NCI-H226 (cell line): ENCODE measurements at regions not wholly inside any gene's neighbourhood (a gene's known extent, or its start where the extent isn't known, plus 50 kb on each side); places are given as distances from the start of the nearest gene placed in this dataset.

ENCODE experiments used
- DNase-seq: peaks from one replicate; pipeline ENCODE4 v3.0.0-alpha.2; 2015

DNA sequence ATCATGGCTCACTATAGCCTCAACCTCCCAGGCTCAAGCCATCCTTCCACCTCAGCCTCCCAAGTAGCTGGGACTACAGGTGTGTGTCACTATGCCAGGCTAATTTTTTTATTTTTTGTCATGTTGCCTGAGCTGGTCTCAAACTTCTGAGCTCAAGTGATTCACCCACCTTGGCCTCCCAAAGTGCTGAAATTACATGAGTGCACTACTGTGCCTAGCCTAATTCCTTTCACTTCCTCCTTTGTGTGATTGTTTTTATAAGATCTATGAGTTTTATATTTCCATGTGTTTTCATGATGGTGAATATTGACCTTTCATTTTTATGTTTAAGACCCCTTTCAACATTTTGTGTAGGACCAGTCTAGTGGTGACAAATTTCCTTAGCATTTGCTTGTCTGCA is 55.2 kb upstream of the IL12B start:
- DNase-seq: no peak

DNA sequence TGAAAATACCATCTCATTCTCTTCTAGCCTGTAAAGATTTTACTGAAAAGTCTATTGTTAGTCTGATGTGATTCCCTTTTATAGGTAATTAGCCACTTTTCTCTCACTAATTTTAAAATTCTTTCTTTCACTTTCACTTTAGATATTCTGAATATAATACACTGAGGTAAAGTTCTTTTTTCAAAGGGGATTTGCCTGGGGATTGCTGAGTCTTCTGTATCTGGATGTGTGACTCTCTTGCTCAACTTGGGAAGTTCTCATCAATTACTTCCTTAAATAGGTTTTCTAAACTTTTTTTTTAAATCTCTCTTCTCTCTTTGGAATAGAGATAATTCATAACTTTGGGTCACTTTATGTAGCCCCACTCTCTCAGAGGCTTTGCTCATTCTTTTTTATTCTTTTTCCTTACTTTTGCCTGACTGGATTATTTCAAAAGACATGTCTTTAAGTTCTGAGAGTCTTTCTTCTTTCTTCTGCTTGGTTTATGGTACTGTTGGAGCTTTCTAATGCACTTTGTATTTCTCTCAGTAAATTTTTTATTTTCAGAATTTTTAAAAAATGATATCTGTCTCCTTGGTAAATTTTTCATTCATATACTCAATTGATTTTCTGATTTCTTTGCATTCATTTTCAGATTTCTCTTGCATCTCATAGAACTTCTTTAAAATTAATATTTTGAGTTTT is 55.9 kb upstream of the IL12B start:
- DNase-seq: no peak

DNA sequence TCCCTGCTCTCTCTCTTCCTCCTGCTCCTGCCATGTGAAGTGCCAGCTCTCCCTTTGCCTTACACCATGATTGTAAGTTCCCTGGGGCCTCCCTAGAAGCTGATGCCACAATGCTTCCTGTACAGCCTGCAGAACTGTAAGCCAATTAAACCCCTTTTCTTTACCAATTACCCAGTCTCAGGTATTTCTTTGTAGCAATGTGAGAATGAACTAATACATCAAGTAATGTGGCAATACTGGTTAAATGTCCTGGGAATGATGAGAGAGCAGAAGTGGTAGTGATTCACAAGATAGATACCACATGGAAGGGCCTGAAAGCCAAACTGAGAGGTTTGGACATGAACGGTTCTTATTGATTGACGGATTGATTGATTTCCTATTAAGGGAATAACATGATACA is 62.6 kb upstream of the IL12B start:
- DNase-seq: no peak

DNA sequence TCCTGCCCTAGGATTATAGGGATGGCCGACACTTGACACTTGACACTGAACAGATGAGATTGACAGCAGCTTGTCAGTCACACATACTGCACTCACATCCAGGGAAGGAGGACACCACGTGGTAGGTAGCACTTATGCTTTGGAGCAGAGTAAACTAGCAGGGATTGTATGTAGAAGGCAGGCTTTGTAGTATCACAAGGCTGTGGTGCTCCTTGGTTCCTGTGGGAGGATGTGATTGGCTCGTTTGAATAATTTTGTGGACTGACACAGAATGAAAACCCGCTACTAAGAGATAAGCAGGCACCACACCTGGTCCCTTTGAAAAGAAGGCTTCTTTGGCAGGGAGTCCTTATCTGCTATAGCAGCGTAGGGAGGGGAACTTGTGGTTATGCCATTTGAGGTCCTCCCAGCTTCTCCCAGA is 63.6 kb upstream of the IL12B start:
- DNase-seq: no peak

DNA sequence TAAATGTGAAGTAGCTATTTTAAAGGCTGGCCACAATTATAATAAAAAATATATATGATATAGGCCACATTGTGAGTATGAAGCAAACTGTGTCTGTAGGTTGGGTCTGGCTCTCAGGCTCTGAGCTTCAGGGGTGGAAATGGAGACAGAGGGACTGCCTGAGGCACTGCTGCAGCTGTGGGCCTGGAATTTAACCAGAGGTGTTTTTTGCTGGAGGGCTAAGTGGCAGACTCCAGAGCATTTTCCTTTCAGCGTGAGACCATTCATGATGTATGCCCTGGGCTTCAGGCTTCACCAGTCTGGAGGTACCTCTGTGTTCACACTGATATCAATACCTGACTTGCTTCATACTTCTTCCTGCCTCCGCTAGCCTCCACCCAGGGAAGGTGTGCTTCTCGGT is 64.9 kb upstream of the IL12B start:
- no peak for DNase-seq

DNA sequence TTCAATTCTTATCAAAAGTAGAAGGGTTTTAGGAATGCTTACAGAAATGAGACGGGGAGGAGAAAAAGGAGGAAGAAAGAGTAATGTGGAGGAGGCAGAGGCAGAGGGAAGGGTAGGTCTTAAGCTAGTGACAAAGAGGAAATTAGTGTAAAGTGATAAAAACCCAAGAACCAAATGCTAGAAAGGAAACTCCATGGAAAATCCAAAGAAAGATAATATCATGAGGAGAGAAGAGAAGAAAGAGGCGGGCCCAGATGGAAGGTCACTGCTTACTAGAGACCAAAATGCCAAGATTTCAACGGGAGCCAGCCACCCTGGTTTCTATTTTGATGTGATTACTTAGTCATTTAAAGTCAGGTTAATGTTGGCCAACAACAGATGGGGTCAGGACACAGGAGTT is 68.6 kb upstream of the IL12B start:
- DNase-seq: no peak

DNA sequence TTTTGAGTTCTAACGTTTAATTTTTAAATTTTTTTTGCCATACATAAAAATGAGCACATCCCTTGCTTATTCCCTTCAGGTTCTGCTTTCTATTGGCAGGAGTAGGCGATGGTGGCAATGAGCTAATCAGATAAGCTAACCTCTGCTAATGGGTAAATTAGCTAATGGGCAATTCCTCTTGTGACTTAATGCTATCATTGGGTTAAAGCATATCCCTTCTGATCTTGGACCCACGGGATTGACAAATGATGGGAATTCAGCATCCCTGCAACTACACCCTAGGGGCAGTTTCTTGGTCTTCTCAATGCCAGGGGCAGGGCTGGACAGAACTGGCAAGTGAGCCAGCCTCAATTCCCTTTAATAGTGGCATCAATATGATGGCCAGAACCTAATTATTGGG is 70.2 kb upstream of the IL12B start:
- no peak for DNase-seq

DNA sequence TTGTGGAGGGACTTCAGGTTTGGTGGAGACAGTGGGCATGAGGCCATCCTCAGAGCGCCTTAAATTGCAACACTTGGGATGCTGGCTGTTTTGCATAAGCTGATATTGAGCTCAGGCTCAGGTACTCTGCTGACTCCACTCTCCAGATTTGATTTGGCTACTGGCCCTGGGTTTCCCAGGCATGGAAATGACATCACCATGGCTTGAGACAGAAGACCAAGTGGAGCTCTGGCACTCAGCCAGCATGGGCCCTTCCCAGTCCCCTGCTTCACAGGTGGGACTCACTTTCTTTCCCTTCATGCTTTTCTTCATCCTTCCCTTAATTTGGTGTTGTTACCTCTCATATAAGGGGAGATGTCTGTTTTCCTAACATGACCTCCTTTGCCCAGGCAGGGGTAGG is 72.0 kb upstream of the IL12B start:
- no peak for DNase-seq

DNA sequence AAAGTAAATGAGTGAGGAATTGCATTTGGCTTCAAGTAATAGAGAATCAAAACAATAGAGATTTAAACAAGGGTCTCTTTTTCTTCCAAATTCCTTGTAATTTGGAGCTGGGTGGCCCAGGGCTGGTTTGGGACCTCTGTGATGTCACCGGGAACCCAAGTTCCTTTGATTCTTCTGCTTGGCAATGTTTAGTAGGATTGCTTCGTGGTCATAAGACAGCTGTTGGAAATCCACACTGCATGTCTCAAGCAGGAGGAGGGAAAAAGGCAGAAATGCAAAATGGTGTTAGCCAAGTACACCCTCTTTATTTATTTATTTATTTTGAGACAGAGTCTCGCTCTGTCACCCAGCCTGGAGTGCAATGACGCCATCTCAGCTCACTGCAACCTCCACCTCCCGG is 72.6 kb upstream of the IL12B start:
- DNase-seq: no peak

DNA sequence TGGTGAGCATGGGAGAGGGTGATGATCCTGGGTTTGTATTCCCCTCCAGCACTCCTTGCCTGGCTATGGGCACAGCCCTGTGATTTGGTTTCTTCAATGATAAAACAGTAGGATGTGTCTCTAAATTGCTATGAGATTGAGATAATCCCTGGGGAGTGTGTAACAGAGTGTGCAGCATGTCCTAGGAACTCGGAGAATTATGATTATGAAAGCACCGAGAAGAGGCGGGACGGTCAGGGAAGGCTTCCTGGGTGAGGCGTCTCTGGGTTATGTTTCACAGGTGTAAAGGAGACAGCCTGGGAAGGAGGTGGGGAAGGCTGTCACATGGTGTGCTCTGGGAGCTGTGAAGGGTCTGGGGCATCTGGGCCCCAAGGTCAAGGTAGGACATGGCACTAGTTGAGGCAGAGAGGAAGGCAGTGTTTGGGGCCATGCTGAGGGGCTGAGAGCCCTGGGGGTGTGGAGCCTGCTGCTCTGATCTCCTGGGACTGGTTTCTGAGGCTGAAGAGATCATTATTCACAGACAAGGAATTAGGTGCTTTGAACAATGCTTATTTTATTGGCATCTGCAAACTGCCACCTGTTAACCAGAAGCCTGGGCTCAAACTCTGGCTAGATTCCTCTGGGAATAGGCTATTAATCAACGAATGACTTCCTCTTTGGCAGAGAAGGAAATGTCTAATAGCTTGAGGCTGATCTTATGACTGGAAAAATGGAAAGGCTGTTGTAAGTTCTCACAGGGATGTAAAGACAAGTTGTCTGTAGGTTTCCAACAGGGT is 73.8 kb upstream of the IL12B start:
- DNase-seq: no peak

DNA sequence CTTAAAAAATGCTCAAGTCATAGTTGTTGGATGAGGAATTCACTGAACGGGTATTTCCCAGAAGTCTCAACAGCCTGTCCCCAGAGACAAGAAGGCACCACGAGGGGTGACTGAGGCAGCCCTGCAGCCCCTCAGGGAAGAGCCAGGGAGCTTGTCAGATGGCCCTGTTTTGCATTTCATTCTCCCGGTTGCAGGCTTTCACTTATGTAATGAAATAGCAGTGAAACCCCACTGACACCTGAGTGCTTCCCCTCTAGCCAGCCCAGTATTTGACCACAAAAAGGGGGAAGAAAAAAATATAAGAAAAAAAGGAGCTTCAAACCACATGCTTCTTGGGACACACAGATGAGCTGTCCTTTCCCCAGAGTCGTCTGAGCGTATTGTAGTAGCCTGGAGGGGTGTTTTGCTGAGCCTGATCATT is 75.3 kb upstream of the IL12B start:
- DNase-seq: no peak

DNA sequence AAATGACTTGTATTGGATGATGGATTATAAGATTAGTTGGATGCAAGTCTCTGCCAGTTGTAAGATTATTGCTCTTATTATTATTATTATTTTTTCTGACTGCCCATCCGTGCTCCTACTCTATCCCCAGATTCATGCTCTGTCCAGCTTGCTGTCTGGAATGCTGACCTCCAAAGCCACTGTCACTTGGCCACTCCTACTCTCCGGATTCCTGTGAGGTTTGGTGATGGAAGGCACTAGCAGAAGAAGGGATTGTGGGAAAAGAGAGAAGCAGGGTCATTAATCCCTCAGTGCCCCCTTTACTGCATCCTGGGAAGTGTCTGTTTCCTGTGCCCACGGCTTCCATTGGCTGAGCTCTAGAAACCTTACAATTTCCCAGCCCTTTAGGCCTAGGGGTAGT is 76.3 kb upstream of the IL12B start:
- DNase-seq: no peak

DNA sequence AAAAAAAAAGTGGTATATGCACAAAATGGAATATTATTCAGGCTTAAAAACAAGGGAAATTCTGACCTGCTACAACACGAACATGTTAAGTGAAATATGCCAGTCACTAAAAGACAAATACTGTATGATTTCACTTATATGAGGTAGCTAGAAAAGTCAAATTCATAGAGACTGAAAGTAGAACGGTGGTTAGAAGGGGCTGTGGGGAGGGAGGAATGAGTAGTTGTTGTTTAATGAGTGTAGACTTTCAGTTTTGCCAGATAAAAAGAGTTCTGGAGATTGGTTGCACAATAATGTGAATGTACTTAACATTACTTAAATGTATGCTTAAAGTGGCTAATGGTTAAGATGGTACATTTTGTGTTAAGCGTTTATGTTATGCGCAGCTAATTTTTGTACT is 79.5 kb upstream of the IL12B start:
- no peak for DNase-seq

DNA sequence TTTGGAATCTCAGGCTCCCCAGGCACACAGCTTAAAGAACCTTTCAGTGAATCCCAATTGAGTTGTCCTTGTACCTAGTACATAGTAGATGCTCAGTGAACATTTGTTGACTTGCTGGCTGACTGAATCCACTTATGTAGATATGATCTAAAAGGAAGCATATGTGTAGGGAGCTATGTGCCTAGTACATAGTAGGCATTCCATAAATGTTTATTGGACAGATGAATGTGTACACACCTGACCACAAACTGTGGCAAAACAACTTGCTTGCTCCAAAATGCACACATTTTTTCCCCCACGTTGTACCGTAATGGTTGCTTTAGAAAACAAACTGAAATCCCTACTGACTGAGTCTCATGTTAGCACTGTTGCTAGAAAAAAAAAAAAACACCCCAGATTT is 80.2 kb upstream of the IL12B start:
- DNase-seq: no peak

DNA sequence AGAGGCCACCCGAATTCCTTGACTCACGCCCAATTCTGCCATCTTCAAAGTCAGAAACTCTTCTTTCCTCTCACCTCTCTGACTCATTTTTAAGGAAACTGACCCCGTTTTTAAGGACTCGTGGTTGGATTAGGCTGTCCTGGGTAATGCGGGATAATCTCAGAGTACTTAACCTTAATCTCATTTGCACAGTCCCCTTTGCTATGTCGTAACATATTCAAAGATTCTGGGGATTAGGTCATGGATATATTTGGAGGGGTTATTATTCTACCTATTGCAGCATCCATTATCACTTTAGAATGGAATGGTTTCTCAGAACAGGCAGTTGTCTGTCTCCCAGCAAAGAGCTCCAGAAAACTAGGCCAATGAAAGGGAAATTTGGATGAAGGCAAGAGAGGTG is 80.8 kb upstream of the IL12B start:
- DNase-seq: no peak

DNA sequence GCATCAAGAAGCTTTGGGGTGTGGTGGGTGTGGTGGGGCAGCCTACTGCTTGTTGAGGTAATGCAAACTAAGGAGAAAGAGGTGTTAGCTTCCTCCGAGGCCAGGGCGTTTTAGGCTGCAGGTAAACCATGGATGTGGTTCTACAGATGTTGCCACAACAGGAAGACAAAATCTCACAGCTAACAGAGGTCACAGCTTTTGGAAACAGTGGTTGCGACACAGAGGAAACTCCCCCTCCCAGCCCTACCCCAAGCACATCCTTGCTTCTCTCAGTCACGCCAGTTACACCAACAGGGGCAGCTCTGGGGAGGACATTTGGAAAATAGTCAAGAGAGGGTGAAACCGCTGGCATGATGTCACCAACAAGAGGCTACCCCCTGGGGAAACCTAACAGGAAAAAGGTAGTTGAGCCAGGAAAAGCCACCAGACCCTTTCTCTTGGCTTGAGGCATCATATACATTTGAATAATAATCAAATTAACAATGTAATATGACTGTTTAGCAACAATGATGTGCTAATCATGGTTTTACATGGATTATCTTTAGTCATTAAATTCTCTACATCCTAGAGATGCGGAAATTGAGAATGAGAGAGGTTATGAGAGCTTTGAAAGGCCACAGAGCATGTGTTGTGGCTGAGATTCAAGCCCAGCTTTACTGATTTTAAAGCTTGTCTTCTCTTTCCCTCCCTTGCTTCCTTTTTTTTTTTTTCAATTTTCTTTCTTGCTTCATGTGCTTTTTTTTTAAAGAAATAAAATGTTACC is 82.2 kb upstream of the IL12B start:
- no peak for DNase-seq

DNA sequence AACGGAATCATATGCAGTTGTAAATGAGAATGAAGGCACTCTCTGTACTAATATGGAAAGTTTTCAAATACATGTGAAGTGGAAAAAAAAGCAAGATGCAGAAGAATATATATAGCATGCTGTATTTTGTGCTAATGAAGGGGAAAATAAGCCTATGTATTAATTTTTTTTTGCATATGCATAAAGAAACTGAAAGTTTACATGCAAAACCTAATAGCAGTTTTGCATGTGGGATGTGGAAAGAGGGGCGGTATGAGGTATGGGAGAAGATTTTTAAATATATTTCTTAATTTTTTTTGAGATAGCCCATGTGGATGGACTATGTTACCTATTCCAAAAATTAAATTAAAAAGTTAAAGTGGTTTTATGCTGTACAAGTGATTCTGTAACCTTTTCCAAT is 83.7 kb upstream of the IL12B start:
- DNase-seq: no peak

DNA sequence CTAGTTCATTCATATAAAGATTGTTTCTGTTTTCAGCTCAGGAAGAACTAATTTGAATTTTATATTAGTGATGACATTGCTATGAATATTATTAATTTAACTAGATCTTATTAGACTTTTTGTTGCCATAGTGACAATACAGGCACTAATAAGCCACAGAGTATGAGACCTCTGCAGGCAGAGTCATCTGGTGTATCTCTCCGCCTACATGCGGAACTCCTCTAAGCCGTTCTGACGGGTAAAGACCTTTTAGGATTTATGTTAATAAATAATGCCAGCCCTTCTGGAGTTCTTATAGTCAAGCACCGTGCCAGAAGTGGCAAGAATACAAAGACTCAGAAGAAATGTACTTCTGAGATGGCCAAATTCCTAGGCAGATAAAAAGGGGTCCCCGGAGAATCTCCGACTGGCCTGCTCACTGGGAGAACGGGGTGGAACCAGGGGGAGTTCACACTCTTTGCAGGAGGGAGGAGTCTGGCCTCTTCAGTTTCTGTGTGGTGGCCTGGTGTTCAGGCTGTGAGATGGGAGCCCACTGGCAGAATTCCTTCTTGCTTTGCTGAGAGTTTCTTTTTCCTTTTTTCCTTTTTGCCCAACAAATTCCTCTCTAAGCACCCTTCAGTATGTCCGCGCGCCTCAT is 85.1 kb upstream of the IL12B start:
- DNase-seq: no peak

DNA sequence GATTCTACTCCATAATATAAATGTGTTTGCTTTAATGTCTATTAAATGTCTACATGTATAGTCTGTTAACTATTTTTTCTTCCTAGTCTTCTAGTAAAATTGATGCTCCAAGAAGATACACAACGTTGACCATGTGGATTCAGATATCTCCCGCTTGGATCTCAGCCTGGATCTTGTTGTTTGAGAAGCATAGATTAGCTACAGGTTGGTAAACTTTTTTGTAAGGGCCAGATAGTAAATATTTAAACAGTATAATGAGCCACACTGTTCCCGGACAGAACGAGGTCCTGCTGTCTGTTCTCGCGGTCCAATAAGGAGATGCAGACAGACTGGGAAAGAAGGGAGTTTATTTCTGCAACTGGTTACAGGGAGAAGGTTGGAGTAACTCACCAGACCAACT is 86.2 kb upstream of the IL12B start:
- no peak for DNase-seq

DNA sequence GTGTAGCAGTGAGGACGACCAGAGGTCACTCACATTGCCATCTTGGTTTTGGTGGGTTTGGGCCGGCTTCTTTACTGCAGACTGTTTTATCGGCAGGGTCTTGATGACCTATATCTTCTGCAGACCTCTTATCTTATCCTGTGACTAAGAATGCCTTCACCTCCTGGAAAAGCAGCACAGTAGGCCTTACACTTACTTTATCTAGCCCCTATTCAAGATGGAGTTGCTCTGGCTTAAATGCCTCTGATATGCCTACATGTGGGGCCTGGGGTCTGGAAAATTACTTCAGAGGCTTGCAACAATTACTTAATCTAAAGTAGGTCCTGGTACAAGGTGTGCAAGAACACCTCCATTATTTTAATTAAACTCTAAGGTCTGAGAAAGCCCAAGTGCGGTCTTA is 86.9 kb upstream of the IL12B start:
- DNase-seq: no peak

DNA sequence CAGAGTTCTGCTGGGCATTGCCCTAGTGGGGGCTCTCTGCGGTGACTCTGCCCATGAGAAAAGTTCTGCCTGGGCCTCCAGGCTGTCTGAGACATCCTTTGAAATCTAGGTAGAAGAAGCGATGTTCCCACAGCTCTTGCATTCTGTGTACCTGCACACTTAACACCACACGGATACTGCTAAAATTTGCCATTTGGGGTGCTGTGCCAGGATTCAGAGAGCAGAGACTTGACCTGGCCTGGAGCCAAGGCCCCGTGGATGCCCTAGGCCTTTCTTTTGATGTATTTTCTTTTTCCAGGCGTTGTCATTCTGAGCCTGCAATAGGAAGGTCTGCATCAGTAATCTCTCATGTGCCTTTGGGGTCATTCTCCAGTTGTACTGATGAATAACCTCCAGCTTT is 89.3 kb upstream of the IL12B start:
- DNase-seq: no peak

DNA sequence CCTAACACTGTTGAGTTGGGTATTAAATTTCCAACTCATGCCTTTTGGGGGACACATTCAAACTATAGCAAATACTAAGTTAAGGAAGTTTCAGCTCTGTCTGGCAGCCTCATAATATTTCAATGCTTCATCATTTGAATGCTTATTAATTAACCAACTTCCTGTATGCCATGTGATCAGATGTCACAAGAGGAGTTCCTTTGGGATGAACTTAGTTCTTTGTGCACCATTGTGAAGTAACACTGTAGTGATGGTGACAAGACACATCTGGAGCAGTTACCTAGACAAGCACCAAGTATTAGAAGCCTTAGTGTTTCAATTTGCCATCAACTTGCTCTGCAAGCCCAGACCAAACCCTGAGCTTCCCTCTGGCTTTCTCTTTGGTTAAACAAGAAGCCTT is 90.7 kb upstream of the IL12B start:
- DNase-seq: no peak

DNA sequence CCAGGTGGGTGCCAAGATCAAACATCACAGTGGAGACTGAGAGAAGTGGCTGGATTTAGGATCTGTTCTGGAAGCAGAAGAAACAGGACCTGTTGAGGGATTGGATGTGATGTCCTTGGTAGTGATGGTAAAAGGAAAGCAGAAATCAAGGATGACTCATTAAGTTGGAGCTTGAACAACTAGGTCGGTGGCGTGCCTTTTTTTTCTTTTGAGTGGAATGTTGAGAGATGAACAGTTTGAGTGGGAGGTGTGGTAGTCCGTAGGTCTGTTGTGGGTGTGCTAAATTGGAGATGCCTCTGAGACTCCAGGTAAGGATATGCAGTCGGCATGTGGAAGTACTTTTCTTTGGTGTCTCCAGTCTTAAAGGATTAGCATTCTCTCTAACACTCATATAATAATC is 92.1 kb upstream of the IL12B start:
- peak; percentile 57 for DNase-seq

DNA sequence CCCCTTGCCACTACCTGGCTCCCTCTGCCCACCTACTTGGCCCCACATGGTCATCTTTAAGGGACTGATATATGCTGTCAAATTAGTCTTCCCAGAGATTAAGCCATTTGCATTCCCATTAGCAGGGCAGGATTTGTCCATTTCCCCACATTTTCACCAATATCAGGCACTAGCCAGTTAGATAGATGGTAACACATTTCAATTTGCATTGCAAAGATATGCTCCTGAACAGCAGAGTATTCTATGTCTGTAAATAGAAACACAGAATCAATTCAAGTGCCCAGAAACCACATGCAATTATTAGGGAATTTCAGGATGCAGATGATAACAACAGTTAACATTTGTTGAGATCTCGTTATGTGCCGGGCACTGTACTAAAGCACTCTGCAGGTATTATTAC is 92.6 kb upstream of the IL12B start:
- DNase-seq: no peak
